Aorta (tissue), 5 donors: ENCODE measurements at regions not wholly inside any gene's neighbourhood (a gene's known extent, or its start where the extent isn't known, plus 50 kb on each side); places are given as distances from the start of the nearest gene placed in this dataset.
"Not testable (repeated sequence)": the region's sequence is repeated elsewhere in the genome, so short reads cannot be mapped to it uniquely, and the experiment has no call there.

ENCODE experiments used
- ATAC-seq: fragments of 200-7000 bp; cut with Tn5 transposase; one replicate; pipeline ENCODE4 v1.9.1; 2022; ENCODE audit warnings: moderate library complexity; ENCODE audit not compliant: low FRiP score
- DNase-seq, 2 donors: peaks; one replicate each; pipeline ENCODE4 v3.0.0-alpha.2; 2020
- H3K27ac ChIP-seq, 2 donors: one replicate each; pipeline ENCODE4 v1.5.1; 2013; ENCODE audit warnings: low read length in 2 of 2, mild to moderate bottlenecking in 2 of 2, moderate library complexity in 2 of 2, control low read depth in 1 of 2, inconsistent platforms in 1 of 2, low read depth in 1 of 2
- H3K27me3 ChIP-seq, 2 donors: one replicate each; pipeline ENCODE4 v1.6.1; 2013; ENCODE audit warnings: control low read depth in 1 of 2, low read length in 1 of 2, mild to moderate bottlenecking in 1 of 2, moderate library complexity in 1 of 2; ENCODE audit not compliant: insufficient read depth in 2 of 2, control insufficient read depth in 1 of 2
- H3K36me3 ChIP-seq, 2 donors: one replicate each; pipeline ENCODE4 v1.6.1; 2013; ENCODE audit warnings: control low read depth in 1 of 2, low read length in 1 of 2, mild to moderate bottlenecking in 1 of 2; ENCODE audit not compliant: insufficient read depth in 2 of 2, control insufficient read depth in 1 of 2
- H3K4me1 ChIP-seq, 2 donors: one replicate each; pipeline ENCODE4 v1.6.1; 2013; ENCODE audit warnings: low read length in 2 of 2, control low read depth in 1 of 2, mild to moderate bottlenecking in 1 of 2, moderate library complexity in 1 of 2; ENCODE audit not compliant: insufficient read depth in 2 of 2, control insufficient read depth in 1 of 2
- H3K4me3 ChIP-seq, 2 donors: one replicate each; pipeline ENCODE4 v1.5.1; 2013; ENCODE audit warnings: low read length in 2 of 2, control low read depth in 1 of 2, mild to moderate bottlenecking in 1 of 2
- H3K9me3 ChIP-seq: one replicate; pipeline ENCODE4 v1.6.1; 2013; ENCODE audit warnings: mild to moderate bottlenecking, low read length; ENCODE audit not compliant: control insufficient read depth
- WGBS, 2 donors: extraction: QIAGEN DNeasy Blood & Tissue Kit; methylation state at CpG; one replicate each; pipeline ENCODE4 v1.1.7; 2013; 5-methylcytosine and 5-hydroxymethylcytosine counted together
- intact Hi-C, 2 donors: fragments of 100-400 bp; cut with DNase I; formaldehyde crosslinking; loops; one replicate each; pipeline versions ENCODE4 v1.14.2 to v1.15.0; 2022
- donor health status: healthy with polysubstance abuse.
- donor health status: Bipolar disorder and iron deficiency.
- donor health status: DM: no; HTN: no; CAD: no.
- donor health status: DM: no; HTN: no; CAD: no.
- donor health status: DM: yes; HTN: yes; CAD: no.

DNA sequence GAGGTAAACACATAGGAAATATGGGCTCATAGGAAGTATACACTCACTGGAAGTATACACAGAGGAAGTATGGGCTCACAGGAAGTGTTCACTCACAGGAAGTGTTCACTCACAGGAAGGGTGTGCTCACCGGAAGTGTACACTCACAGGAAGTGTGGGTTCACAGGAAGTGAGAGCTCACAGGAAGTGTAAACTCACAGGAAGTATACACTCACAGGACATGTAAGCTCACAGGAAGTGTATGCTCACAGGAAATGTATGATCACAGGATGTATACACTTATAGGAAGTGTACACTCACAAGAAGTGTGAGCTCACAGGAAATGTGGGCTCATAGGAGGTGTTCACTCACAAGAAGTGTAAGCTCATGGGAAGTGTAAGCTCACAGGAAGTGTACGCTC, 88.1 kb downstream of the ATP6V0E2 start:
- H3K27ac ChIP-seq, H3K4me1 ChIP-seq, H3K4me3 ChIP-seq, ATAC-seq, intact Hi-C loops, H3K36me3 ChIP-seq, DNase-seq, H3K27me3 ChIP-seq, H3K9me3 ChIP-seq: not testable (repeated sequence)
- WGBS, 2 donors = 92 to 95% methylated on average over 1 to 2 of the region's 2 CpGs

DNA sequence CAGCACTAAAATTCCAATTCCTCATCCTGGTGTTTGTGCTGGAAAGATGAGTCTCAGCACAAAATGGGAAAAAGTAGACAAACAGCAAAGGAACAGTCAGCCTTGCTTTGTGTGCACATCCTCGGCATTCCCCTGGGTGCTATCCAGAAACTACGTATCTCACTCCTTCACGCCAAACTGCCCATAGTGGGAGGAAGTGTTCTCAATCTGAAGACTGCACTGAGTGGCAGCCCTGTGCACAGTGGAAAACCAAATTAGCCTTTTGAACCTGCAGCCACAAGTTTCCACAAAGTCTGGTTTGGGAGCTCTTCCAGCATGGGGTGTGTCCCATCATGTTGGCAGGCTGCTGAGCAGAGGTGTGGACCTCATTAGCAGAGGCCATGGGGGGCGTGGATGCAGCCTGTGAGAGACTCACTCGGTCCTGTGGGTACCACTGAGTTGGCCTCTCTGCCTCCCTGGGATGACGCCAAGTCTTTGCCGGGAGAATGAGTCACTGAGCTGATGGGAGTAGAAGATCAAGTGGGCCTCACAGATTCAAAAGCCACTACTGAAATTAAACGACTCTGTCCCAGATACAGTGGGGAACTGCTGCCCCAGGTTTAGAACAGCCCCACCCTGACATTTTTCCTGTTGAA, 89.0 kb downstream of the ATP6V0E2 start:
- H3K4me3 ChIP-seq, H3K36me3 ChIP-seq, H3K4me1 ChIP-seq, intact Hi-C loops, DNase-seq, H3K27ac ChIP-seq, ATAC-seq, H3K9me3 ChIP-seq, H3K27me3 ChIP-seq: not testable (repeated sequence)
- WGBS, 2 donors = 61 to 63% methylated on average over 7 to 8 of the region's 8 CpGs

DNA sequence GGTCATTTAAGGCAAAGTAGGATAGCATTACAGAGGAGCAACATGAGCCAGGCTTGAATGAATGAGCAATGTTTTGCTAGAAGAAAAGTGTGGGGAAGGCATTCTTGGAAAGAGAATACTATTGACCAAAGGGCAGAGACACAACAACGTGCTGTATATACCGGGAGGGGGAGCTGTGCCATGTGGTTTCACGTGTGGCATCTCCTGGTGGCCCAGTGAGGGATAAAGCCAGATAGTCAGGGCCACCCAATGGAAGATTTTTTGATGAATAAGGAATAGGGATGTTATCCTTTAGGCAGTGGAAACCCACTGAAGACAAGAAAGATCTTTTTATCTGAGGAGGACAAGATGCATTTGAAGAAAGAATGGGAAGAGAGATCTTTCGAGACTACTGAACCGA, 90.2 kb downstream of the ATP6V0E2 start:
- intact Hi-C loops = not testable (repeated sequence)
- 80 to 88% methylated on average over 4 to 5 of the region's 5 CpGs for WGBS, 2 donors

DNA sequence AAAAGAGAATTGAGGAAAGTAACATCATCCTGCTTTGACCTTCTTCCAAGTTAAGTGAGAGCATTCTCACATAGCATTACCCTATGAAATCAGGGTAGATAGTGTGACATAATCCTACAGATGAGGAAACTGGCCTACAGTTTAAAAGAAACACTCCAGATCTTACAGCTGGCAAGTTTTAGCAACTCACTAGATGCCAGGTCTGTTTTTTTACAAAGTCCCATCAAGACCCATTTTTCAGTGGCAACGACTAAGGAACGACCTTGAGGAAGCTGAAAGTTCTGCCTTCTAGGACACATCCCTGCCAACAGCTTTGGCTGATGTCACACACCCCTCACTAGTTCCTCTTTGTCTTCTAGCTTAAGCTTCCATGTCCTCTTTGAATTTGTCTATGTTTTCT, 92.7 kb downstream of the ATP6V0E2 start:
- DNase-seq, H3K9me3 ChIP-seq, intact Hi-C loops, H3K27ac ChIP-seq, H3K36me3 ChIP-seq, ATAC-seq, H3K4me3 ChIP-seq, H3K27me3 ChIP-seq, H3K4me1 ChIP-seq: not testable (repeated sequence)
- WGBS, 2 donors = 69 to 87% methylated on average over 2 of the region's 2 CpGs

More for the DNA sequence above, 90.2 kb downstream of the ATP6V0E2 start:
- ATAC-seq, H3K4me1 ChIP-seq, H3K36me3 ChIP-seq, H3K4me3 ChIP-seq, H3K9me3 ChIP-seq, DNase-seq, H3K27ac ChIP-seq, H3K27me3 ChIP-seq: not testable (repeated sequence)

DNA sequence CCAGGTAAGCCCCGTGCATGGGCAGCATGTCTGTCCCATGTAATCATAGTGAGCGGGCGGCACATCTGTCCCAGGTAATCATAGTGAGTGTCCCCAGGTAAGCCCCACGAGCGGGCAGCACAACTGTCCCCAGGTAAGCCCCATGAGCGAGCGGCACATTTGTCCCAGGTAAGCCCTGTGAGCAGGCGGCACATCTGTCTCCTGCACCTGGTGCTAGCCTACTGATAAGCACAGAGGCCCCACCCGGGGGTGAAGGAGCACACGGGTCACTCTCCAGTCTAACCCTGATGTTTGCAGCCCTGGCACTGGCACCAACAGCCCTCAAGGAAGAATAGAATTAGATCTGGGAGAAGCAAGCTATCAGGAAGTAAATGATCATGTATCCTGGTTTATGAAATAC, 99.2 kb downstream of the ATP6V0E2 start:
- H3K27me3 ChIP-seq, H3K36me3 ChIP-seq, H3K4me1 ChIP-seq, ATAC-seq, H3K9me3 ChIP-seq, intact Hi-C loops, H3K27ac ChIP-seq, DNase-seq, H3K4me3 ChIP-seq: not testable (repeated sequence)
- 88% methylated on average over 10 of the region's 10 CpGs for WGBS, 2 donors

DNA sequence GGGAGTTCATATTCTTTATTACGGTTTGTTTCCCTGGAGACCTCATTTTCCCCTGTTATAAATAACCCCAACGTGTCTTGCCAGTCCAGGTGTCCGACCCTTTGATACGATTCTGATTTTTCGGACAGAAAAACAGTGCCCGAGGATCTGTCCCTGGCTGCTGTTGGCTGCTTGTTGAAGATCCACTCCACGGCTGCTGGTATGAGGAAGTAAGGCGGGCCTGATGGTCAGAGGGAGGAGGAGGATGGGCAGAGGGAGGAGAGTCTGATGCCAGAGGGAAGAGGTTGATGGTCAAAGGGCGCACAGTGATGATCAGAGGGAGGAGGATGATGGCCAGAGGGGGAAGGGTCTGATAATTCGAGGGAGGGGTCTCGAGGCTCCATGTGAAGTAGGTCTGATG, 99.9 kb downstream of the ATP6V0E2 start:
- ATAC-seq, H3K4me3 ChIP-seq, H3K27ac ChIP-seq, H3K36me3 ChIP-seq, intact Hi-C loops, H3K27me3 ChIP-seq, DNase-seq, H3K4me1 ChIP-seq, H3K9me3 ChIP-seq: not testable (repeated sequence)
- 70 to 74% methylated on average over 5 to 6 of the region's 11 CpGs for WGBS, 2 donors

DNA sequence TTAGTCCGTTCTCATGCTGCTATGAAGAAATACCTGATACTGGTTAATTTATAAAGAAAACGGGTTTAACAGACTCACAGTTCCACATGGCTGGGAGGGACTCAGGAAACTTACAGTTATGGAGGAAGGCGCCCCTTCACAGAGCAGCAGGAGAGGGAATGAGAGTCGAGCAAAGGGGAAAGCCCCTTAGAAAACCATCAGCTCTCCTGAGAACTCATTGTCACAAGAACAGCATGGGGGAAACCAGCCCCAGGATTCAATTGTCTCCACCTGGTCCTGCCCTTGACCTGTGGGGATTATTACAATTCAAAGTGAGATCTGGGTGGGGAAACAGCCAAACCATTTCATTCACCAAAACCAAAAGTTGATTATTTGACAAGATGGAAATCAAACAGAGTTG, 101.8 kb downstream of the ATP6V0E2 start:
- H3K4me3 ChIP-seq, H3K27ac ChIP-seq, H3K4me1 ChIP-seq, DNase-seq, H3K36me3 ChIP-seq, intact Hi-C loops, H3K9me3 ChIP-seq, H3K27me3 ChIP-seq, ATAC-seq: not testable (repeated sequence)
- 38 to 39% methylated on average over 4 of the region's 4 CpGs for WGBS, 2 donors

DNA sequence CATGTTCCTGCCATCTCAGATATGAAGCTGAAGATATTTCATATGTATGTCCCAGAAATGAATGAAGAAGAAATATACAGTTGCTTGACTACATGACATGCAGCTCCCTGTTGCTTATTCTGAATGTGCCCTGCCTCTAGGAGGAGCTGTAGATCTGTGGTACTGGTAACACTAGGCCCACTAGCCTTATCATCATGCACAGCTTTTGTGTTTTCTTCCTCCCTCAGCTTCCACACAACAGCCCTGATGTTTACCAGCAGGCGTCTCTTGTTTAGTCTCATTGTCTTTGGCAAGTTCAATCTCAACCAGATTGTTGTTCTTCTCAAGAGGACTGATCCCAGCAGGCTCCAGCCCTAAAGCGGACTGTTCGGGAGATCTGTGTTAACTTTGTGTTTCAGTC, 104.8 kb downstream of the ATP6V0E2 start:
- WGBS, 2 donors = 85% methylated on average over 3 of the region's 3 CpGs
- intact Hi-C loops, ATAC-seq: not testable (repeated sequence)

DNA sequence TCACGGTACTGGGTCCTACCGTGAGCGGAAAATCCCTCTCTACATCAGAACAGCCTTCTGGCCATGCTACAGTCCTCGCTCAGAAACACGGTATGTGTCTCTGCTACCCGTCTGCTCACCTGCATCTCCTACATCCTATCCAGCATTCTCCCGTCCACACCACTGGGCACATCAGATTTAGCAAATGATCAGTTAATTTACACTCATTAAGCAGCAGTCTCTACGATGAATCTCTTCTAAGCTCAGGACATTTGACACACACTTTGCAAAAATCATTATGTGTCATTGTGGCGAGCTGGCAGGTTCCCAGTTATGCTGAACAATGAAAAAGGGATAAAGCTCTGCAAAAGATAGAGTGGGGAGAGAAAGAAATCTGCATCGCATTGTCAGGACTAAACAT, 105.2 kb downstream of the ATP6V0E2 start:
- H3K27ac ChIP-seq, ATAC-seq, H3K27me3 ChIP-seq, H3K9me3 ChIP-seq, intact Hi-C loops, DNase-seq, H3K4me3 ChIP-seq, H3K36me3 ChIP-seq, H3K4me1 ChIP-seq: not testable (repeated sequence)
- WGBS, 2 donors = 73% methylated on average over 8 to 10 of the region's 10 CpGs

More for the DNA sequence above, 104.8 kb downstream of the ATP6V0E2 start:
- not testable (repeated sequence) for H3K27ac ChIP-seq, DNase-seq, H3K36me3 ChIP-seq, H3K4me3 ChIP-seq, H3K27me3 ChIP-seq, H3K9me3 ChIP-seq, H3K4me1 ChIP-seq
